K562 (cell line): ENCODE measurements at regions not wholly inside any gene's neighbourhood (a gene's known extent, or its start where the extent isn't known, plus 50 kb on each side); places are given as distances from the start of the nearest gene placed in this dataset. TPM values are rescaled to one million over a fixed set of nuclear protein-coding genes. Genes with fewer than 3 reads are reported as not detected.

ENCODE experiments used
- ATAC-seq: fragments of 200-7000 bp; cut with Tn5 transposase; 3 replicates; pipeline ENCODE4 v1.9.1; 2020; ENCODE audit warnings: moderate library complexity
- BruUV-seq: library from RNA; stranded (reverse); fragments of 400-500 nt; replicated peaks from 2 replicates; lab custom pipeline; 2021; lab: Mats Ljungman, UMichigan
- CTCF ChIA-PET: fragments of 300-600 bp; formaldehyde crosslinking; extraction: SDS; loops from one replicate; lab custom pipeline; 2021; ENCODE audit warnings: low intra/inter-chr PET ratio; lab: Yijun Ruan, JAX
- POLR2A ChIA-PET: fragments of 300-600, 350-650 bp; sonication (Branson Sonifier 250); formaldehyde crosslinking; extraction: SDS; loops from one replicate; lab custom pipeline; 2021; ENCODE audit warnings: antibody characterized with exemption, inconsistent platforms; lab: Yijun Ruan, JAX
- DNase-seq, 4 experiments: peaks; one replicate each; pipeline versions ENCODE4 v3.0.0 to v3.0.0-alpha.2; 2011 to 2018; ENCODE audit warnings: low spot score in 3 of 4, mixed read lengths in 3 of 4; ENCODE audit errors: extremely low read depth in 1 of 4
- FAIRE-seq: peaks from 2 replicates; lab custom pipeline; 2011; peaks lifted over from hg19 to GRCh38; lab: Jason Lieb, UNC
- H2AFZ ChIP-seq: 2 replicates; pipeline ENCODE4 v1.6.0; 2011; ENCODE audit warnings: low read depth, low read length, control low read depth, inconsistent platforms
- H3K27ac ChIP-seq: fragments of 200-600 bp; 3 replicates; pipeline ENCODE4 v1.8.0; 2011; ENCODE audit warnings: low read depth, mild to moderate bottlenecking, control low read depth, inconsistent platforms, low read length, moderate library complexity, mixed read lengths; ENCODE audit errors: extremely low read depth
- H3K27me3 ChIP-seq, 2 experiments: fragments of 300-600 bp in 1 of 2; 2 replicates in 1 of 2; 3 replicates in 1 of 2; pipeline versions ENCODE4 v1.6.0 to v1.8.0; 2011; ENCODE audit warnings: inconsistent platforms in 2 of 2, low read length in 2 of 2, mild to moderate bottlenecking in 1 of 2, mixed read lengths in 1 of 2, moderate library complexity in 1 of 2; ENCODE audit not compliant: control insufficient read depth in 2 of 2, insufficient read depth in 2 of 2
- H3K36me3 ChIP-seq: fragments of 300-600 bp; 3 replicates; pipeline ENCODE4 v1.8.0; 2011; ENCODE audit warnings: mild to moderate bottlenecking, low read length, inconsistent platforms; ENCODE audit not compliant: control insufficient read depth, insufficient read depth
- H3K4me1 ChIP-seq, 2 experiments: fragments of 200-600 bp in 1 of 2; replicated peaks in 1 of 2; 2 replicates in 1 of 2; 3 replicates in 1 of 2; pipeline versions ENCODE4 v1.5.1 to v1.8.0; 2011; ENCODE audit warnings: inconsistent platforms in 2 of 2, low read length in 2 of 2, mild to moderate bottlenecking in 1 of 2, mixed read lengths in 1 of 2, moderate library complexity in 1 of 2; ENCODE audit not compliant: control insufficient read depth in 2 of 2, insufficient read depth in 2 of 2
- H3K4me2 ChIP-seq: 2 replicates; pipeline ENCODE4 v1.6.1; 2011; ENCODE audit warnings: low read length, control low read depth, inconsistent platforms, mixed read lengths; ENCODE audit not compliant: insufficient read depth
- H3K4me3 ChIP-seq: fragments of 200-600 bp; sonication (generic), shearing (Covaris generic); 2 replicates; pipeline ENCODE4 v1.5.1; 2016; ENCODE audit warnings: control low read depth, inconsistent platforms
- H3K79me2 ChIP-seq: fragments of 200-600 bp; 3 replicates; pipeline ENCODE4 v1.8.0; 2011; ENCODE audit warnings: low read length, inconsistent platforms; ENCODE audit not compliant: control insufficient read depth, insufficient read depth
- H3K9ac ChIP-seq, 2 experiments: 2 replicates each; pipeline versions ENCODE4 v1.6.0 to v1.6.1; 2011; ENCODE audit warnings: low read depth in 2 of 2, low read length in 2 of 2, control low read depth in 1 of 2, inconsistent platforms in 1 of 2, mild to moderate bottlenecking in 1 of 2, mixed read lengths in 1 of 2; ENCODE audit not compliant: insufficient read depth in 1 of 2
- H3K9me1 ChIP-seq: one replicate; pipeline ENCODE4 v1.6.0; 2011; ENCODE audit warnings: inconsistent platforms, mild to moderate bottlenecking, low read length, moderate library complexity; ENCODE audit not compliant: control insufficient read depth, insufficient read depth
- H3K9me3 ChIP-seq: replicated peaks from 2 replicates; pipeline ENCODE4 v1.5.1; 2011; ENCODE audit warnings: low read depth, low read length, inconsistent platforms; ENCODE audit not compliant: control insufficient read depth, insufficient read depth
- H4K20me1 ChIP-seq: replicated peaks from 2 replicates; pipeline ENCODE4 v1.6.1; 2011; ENCODE audit warnings: low read length, inconsistent platforms, mixed read lengths; ENCODE audit not compliant: control insufficient read depth, insufficient read depth
- BRD9 ChIP-seq: fragments of 450-650 bp; IDR thresholded peaks from 2 replicates; pipeline ENCODE4 v1.6.1; 2018; ENCODE audit warnings: low read depth; ENCODE audit not compliant: partially characterized antibody
- ETV6 ChIP-seq, 3 experiments: fragments of 150-350 bp in 1 of 3; sonication (generic) in 1 of 3; formaldehyde crosslinking in 1 of 3; IDR thresholded peaks; 2 replicates each; pipeline versions ENCODE4 v1.6.1 to v1.8.0; 2014 to 2022; ENCODE audit warnings: borderline replicate concordance in 2 of 3, low read depth in 2 of 3, antibody characterized with exemption in 1 of 3, low read length in 1 of 3, mild to moderate bottlenecking in 1 of 3, missing genetic modification reagents in 1 of 3
- NR2F6 ChIP-seq: fragments of 450-650 bp; formaldehyde crosslinking; IDR thresholded peaks from 2 replicates; pipeline ENCODE4 v1.4.0; 2020; ENCODE audit warnings: mild to moderate bottlenecking
- WGBS: fragments of 100-300 bp; shearing (Covaris generic); methylation state at CpG from one replicate; pipeline ENCODE4 v1.1.6; 2016; ENCODE audit warnings: low coverage, mixed read lengths; ENCODE audit not compliant: insufficient coverage; ENCODE audit errors: missing lambda C conversion rate; 5-methylcytosine and 5-hydroxymethylcytosine counted together
- in situ Hi-C: fragments of 300-500 bp; cut with MboI; formaldehyde crosslinking; loops from 4 replicates; pipeline ENCODE4 v1.15.0; 2018; ENCODE audit warnings: inconsistent platforms, mixed read lengths
- intact Hi-C: fragments of 100-400 bp; cut with micrococcal nuclease; formaldehyde crosslinking; loops from 2 replicates; pipeline ENCODE4 v1.14.2; 2022
- small RNA-seq: library from RNA; depleted of rRNA; stranded (forward); fragments of <200 nt; gene quantifications from one replicate; pipeline ENCODE3, GENCODE V24; 2014
- TF ChIP-seq, protein P1 (sequence below): fragments of 450-650 bp; IDR thresholded peaks from 2 replicates; pipeline ENCODE4 v1.6.1; 2016; ENCODE audit warnings: antibody characterized with exemption
- TF ChIP-seq, protein P2 (sequence below): IDR thresholded peaks from 3 replicates; pipeline ENCODE4 v1.6.1; 2011; ENCODE audit warnings: borderline replicate concordance, mild to moderate bottlenecking, moderate library complexity; ENCODE audit not compliant: insufficient read length; ENCODE audit errors: extremely low read depth

DNA sequence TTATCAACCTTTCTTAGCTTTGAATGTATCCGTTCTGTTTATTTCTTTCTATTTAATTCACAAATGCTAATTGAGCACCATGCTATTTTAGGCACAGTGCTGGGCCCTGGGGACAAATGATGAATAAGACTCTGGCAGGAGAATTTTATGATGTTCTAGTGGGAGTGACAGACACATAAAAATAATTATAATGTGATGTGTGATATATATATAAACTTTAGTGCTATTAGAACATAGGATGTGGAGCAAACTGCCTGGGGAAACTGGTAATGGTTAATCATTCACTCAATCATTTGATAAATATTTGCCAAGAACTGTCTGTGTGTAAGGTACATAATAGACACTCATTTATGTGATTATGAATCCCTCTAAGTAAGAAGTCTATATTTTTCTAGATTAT is 50.7 kb upstream of the FRY start:
- H3K9me1 ChIP-seq = no peaks in the 10 kb centered on the region
- no peaks in the 10 kb centered on the region for H3K4me1 ChIP-seq
- CTCF ChIA-PET = no interaction called here
- WGBS = 0% methylated on average over 1 of the region's 1 CpG
- ATAC-seq (no peak), FAIRE-seq (no peak), DNase-seq (no peak)
- no peak overlapping the region for H3K27ac ChIP-seq
- H3K4me2 ChIP-seq = no peak overlapping the region
- no peaks in the 10 kb centered on the region for H3K9me3 ChIP-seq
- no peak overlapping the region for H2AFZ ChIP-seq
- no peaks in the 10 kb centered on the region for H3K36me3 ChIP-seq
- H4K20me1 ChIP-seq = no peaks in the 10 kb centered on the region
- BruUV-seq = no TSS peak
- H3K27me3 ChIP-seq = no peaks in the 10 kb centered on the region
- in situ Hi-C loops = no loop called here
- TF ChIP-seq BRD9 = no peak
- TF ChIP-seq, protein P1, sequence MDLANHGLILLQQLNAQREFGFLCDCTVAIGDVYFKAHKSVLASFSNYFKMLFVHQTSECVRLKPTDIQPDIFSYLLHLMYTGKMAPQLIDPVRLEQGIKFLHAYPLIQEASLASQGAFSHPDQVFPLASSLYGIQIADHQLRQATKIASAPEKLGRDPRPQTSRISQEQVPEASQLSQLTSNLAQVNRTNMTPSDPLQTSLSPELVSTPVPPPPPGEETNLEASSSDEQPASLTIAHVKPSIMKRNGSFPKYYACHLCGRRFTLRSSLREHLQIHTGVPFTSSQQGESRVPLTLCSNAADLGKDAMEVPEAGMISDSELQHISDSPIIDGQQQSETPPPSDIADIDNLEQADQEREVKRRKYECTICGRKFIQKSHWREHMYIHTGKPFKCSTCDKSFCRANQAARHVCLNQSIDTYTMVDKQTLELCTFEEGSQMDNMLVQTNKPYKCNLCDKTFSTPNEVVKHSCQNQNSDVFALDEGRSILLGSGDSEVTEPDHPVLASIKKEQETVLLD = no peak
- TF ChIP-seq NR2F6 (CRISPR knock-in tag) = no peak
- TF ChIP-seq ETV6 (IDR thresholded peaks at IDR 0.05; ENCODE audit: borderline replicate concordance in 1 of 2, low read depth in 2 of 2, low read length in 1 of 2) = no peak
- TF ChIP-seq ETV6 (CRISPR knock-in tag; IDR thresholded peaks at IDR 0.05; ENCODE audit: borderline replicate concordance) = no peak
- TF ChIP-seq, protein P2, sequence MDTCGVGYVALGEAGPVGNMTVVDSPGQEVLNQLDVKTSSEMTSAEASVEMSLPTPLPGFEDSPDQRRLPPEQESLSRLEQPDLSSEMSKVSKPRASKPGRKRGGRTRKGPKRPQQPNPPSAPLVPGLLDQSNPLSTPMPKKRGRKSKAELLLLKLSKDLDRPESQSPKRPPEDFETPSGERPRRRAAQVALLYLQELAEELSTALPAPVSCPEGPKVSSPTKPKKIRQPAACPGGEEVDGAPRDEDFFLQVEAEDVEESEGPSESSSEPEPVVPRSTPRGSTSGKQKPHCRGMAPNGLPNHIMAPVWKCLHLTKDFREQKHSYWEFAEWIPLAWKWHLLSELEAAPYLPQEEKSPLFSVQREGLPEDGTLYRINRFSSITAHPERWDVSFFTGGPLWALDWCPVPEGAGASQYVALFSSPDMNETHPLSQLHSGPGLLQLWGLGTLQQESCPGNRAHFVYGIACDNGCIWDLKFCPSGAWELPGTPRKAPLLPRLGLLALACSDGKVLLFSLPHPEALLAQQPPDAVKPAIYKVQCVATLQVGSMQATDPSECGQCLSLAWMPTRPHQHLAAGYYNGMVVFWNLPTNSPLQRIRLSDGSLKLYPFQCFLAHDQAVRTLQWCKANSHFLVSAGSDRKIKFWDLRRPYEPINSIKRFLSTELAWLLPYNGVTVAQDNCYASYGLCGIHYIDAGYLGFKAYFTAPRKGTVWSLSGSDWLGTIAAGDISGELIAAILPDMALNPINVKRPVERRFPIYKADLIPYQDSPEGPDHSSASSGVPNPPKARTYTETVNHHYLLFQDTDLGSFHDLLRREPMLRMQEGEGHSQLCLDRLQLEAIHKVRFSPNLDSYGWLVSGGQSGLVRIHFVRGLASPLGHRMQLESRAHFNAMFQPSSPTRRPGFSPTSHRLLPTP = no peak
- no peak overlapping the region for H3K9ac ChIP-seq
- POLR2A ChIA-PET = no interaction called here
- H3K4me3 ChIP-seq = no peak overlapping the region
- no peaks in the 10 kb centered on the region for H3K79me2 ChIP-seq
- intact Hi-C loops = no loop called here

Small RNAs in the stretch of these regions (small RNA-seq; reads per million reads assigned to genes)
- gene RF00017 = not detected
